ENCODE measurements at regions not wholly inside any gene's neighbourhood (a gene's known extent, or its start where the extent isn't known, plus 50 kb on each side); places are given as distances from the start of the nearest gene placed in this dataset.

DNA sequence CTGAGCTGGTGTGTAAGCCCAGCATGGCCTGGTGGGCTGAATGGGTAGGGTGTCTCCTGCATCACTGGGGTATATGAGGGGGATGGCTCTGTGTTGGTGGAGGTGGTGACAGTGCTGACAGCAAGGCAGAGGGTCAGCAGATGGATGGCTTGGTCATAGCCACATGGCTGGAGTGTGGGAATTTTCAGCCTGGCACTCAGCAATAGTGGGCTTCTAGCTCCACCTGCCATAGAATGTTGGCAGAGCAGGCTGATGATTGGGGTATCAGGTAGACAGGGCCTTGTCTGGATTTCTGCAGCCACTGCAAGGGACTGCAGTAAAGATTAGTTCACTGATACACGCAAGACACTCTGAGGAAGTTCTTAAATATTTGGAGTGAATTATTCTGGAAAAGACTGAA is 137.5 kb upstream of the BACH2 start:
- DNase-seq, result no peak

DNA sequence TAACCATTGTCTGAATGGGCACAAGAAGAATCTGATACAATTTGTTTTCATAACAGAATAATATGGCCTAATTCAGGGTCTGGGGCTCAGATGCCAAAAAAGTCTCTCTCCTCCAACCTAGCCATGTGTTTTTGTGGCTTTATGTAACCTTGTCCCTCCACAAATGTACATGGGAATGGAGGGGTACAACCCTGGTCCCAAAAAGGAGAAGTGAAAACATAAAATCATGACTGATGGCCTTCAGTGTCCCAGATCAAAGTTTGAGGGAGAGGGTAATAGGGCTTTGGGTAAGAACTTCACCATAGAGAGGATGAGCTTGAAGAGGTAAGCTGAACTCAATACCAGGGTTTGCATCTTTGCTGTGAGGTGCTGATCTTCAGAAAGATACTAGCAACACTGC is 136.3 kb upstream of the BACH2 start:
- no peak for DNase-seq

DNA sequence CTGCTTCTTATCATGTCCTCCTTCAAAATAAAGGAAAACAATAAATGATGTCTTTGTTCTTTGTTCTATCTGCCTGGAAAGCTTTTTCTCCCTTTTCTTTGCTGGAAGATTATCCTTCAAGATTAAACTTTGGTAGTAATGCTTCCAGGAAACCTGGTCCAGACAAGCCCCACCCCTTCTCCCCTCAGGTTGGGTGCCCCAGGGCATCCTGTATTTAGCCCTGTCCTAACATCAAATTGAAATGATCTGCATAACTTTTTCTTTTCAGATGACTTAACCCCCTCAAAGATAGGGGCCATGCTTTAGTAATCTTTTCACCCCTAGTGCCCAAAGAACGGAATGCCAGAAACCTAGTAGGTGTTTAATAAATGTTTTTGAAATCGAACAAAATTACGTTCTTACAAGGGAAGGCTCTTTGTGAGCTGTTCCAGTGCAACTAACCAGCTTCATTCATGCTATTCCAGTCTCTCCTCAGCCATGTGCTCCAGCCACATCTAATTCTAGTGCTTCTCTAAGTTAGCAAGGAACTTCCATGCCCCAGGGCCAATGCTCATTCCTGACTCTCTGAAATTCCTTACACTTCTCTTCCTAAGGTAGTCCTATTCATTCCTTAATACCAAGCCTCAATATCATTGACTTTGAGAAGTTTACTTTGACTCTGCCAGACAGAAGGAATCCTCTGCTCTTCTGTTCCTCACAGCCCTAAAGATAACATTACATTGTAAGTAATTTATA is 135.6 kb upstream of the BACH2 start:
- DNase-seq, result no peak

DNA sequence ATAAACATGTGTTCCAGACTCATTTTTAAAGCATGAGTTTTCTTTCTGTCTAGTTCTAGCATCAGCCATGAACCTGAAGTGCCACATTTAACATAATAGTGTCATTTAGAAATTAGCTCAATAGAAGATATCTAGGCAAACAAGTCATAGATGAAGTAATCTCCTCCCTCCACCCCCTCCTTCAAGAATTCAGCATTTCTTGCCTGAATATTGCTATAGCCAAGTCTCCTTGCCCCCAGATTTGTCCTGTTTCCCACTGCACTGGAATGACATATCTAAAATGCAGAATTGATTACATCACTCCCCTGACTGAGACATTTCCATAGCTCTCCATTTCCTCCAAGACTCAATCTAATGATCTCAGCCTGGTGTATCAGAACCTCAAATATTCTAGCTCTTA is 134.9 kb upstream of the BACH2 start:
- DNase-seq, result no peak

DNA sequence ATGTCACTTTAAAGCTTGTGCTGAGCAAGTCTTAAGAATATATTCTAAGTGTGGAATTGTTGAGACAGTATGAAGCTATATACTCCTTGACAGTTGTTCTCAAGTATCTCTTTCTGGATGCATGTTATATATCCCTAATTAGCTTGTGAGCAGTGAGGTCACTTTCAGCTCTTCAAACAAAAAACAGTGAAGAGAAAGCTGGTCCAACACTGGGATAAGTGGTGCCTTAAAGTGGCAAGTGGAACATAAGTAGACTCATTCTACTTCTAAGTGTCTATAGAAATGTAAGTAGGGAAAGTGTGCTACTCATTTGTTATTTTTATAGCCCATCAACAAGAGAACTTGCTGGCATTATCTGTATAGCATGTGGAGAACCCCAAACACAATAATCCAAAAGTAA is 133.1 kb upstream of the BACH2 start:
- no peak for DNase-seq

DNA sequence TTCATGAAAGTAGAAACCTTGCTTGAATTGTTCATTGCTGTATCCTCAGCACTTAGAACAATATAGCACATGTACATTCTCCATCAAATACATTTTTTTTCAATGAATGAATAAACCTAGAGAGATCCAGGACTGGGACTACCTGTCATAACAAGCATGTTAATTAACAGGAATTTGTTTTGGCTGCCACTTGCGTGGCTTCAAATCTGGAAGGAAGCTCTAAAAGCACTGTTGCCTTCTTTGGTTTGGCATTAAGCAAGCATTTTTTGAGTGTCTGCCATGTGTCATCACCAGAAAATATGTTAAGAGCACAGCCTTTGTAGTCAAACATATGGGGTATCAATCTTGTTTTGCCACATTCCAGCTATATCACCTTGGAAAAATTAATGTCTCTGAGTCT is 131.9 kb upstream of the BACH2 start:
- DNase-seq, result no peak

DNA sequence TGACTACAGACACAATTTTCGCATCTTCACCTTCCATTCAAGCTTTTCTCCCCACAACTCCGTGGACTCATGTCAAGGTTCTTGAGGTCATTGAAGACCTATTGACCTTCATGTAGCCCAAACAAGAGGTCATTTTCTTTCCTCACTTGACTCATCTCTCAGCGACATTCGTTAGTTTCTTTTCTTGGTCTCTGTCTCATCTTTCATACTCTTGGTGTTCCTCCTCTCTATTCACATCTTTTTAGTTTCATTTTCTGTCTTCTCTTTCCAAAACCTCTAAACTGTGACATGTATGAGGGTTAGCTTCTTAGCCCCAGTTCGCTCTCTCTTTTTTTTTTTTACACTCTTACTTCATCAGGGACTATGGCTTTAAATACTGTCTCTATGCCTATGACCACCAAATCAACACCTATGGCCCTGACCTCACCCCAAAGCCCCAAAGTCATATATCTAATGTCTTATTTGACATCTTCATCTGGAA is 128.6 kb upstream of the BACH2 start:
- DNase-seq, result no peak

DNA sequence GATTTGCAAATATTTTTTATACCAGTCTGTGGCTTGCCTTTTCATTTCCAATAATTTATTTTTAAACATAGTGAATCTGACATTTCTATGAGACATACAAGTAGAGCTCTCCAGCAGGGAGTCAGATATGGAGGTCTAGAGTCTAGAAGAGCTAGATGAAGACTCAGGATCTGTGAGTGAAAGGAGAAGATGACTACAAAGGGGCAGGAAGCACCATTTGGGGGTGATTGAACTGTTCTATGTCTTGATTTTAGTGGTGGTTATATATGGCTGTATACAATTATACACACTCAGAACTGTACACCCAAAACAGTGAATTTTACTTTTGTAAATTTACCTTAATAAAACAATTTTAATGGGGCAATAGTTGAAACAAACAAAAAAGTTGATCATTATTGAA is 127.9 kb upstream of the BACH2 start:
- no peak for DNase-seq

DNA sequence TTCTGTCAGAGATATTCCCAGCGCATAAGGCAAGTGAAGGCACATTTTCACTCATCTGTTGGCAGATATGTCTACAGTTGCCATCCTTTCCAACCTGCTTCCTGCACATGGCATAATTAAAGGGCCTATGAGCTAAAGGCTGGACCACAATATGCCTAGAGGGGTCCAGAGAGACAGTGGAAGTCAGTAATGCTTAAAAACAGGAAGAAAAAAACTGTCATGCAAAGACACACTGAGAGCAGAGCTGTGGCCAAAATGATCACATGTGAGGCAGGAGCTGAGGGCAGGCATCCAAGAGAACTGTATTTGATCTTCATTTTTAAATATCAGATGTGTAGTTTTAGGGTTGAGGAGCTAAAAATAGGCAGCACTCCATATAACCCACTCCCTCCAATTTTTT is 125.0 kb upstream of the BACH2 start:
- no peak for DNase-seq

DNA sequence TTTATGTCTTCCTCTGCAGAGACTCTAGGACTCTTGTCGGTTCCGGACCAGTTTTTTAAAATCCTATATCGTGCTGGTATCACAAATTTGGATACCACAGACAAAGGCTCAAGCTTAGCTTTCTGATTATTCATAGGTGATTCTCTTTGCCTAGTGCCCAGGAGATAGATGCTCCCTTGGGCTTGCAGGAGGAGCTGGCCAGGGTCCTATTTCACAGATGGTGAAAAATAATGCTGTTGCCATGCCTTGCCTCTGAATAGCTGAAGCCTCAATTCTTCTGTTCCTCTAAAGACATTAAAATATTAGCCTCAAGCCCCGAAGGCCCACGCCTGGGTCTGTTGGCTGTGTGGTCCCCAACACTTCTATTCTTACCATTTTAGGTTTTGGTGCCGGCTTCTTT is 123.9 kb upstream of the BACH2 start:
- DNase-seq, result no peak

DNA sequence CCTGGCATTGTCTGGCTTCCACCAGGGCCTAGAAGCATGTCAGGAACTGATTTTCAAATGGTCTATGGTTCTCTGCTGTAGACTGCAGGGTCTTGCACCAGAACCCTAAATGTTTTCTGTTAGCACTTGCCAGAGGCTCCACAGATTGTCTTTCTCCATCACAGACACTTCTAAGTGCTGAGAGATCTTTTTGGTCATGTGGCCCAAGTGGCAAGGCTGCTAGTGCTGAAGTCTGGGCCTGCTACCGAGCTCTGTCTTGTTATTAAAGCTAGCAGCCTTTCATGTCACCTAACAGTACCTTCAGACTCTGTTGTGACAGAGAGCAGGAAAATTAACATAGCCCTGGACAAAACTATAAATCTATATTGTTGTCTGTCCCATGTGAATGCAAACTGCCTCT is 120.7 kb upstream of the BACH2 start:
- no peak for DNase-seq

DNA sequence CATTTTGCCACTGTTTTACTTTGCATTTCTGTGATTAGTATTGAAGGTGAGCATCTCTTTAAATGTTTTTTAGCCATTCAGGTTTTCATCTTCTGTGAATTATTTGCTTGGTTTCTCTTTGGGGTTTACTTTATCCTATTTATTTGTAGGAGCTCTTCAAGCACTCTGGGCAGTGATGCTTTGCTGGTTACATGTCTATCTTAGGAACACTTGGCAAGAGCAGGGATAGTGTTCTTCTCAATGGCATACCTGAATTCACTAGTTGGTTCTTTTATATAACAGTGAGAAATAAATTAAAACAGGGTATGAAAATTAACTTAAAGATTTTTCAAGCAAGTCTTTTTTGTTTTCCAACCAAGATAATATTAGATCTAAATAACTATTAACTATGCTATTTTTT is 119.7 kb upstream of the BACH2 start:
- no peak for DNase-seq

DNA sequence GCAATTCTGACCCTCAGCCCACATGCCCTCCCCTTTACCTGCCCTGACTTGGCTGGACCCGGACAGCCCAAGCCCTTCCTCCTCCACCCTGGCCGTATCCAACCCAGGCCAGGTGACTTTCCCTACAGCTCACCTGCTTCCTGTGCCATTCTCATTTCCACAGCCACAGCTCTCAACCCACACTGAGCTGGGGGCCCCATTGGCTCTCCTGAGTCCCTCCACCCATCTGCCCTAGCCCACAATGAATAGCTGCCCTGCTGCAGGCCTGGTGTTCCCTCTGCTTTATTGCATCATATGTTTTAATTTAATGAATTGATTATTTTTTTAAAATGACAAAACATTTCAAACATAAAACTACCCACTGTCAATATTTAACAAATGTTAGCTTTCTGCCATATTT is 118.5 kb upstream of the BACH2 start:
- no peak for DNase-seq

DNA sequence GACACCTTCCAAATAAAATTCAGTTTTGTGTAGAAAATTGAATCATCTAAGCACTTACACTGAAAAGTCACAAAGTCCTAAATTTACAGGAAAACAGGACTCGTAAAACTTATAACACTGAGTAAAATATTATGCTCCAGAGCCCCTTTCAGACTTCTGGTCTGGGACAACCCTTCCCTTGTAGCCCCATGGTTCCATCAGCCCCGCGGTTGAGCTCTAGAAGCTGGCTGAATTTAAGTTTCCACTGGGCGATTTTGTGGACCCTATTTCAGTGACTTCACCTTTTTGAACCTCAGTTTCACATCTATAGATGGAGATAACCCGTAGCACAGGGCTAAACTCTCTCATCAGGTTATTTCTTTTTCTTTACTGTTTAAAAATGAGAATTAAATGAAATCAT is 117.7 kb upstream of the BACH2 start:
- DNase-seq, result no peak

DNA sequence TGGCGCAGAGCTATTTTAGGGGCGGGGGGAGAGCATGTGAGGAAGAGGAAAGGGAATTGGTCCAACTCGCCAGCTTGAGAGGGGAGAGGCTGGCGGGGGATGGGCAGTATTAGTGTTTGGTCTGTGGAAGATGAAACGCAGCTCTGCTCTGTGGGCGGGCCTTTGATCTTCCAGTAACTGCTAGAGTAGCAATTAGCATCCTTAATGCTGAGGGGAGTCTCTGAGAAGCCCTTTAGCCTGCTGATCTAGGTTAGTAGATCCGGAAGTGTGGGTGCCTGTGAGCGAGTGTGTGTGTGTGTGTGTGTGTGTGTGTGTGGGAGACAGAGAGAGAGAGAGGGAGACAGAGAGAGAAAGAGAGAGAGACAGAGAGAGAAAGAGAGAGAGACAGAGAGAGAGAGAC is 117.2 kb upstream of the BACH2 start:
- peak; percentile 79 for DNase-seq

DNA sequence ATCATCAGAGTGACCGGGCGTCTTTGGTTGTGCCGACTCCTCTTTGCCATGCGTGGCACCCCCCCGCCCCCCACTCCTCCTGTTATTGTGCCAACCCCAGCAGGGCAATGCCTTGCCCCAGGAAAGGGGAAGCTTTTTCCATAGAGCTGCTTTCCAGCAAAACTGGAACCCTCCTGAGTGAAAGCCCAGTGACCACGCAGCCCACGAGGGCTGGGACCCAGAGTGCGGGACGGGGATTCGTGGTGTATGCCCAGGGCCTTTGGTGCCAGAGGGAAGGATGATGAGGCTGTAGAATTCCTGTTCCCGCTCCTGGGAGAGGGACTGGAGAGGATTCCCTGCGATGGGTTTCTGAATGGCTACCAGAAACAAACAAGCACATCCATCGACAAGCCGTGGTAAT is 116.8 kb upstream of the BACH2 start:
- DNase-seq, result no peak

DNA sequence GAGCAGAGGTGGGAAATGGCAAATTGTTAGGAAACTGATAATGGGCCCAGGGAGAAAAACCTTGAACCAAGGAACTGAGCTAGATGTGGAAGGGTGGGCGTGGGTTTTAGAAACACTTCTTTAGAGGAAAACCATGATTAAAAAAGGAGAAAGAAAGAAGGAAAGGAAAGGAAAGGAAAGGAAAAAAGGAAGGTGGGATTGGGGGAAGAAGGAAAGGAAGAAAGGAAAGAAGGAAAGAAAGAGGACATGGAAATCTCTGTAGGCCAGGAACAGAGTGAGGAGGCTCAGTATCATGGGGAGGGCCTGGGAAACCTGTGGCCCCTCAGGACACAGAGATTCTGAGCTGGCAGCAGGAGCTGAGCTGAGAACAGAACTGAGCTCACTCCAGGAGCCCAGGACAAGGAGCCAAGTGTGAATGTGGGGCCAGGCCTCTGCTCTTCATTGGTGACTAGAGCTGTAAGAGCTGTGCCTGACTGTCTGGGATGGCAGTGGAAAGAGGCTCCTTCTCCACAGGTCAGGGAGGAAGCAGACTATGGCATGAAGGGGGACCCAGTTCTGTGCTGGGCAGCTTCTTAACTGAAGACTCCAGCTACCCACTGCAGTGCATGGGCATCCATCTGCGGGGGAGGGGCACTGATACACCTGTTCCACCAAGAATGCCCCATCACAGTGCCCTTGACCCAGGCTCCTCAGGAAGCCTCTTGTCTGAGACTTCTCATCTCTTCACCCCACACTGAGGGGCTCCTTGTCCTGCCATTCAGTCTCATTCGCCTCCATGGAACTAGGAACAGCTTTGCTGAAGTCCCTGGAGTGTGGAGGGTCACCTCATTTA is 116.1 kb upstream of the BACH2 start:
- no peak for DNase-seq

DNA sequence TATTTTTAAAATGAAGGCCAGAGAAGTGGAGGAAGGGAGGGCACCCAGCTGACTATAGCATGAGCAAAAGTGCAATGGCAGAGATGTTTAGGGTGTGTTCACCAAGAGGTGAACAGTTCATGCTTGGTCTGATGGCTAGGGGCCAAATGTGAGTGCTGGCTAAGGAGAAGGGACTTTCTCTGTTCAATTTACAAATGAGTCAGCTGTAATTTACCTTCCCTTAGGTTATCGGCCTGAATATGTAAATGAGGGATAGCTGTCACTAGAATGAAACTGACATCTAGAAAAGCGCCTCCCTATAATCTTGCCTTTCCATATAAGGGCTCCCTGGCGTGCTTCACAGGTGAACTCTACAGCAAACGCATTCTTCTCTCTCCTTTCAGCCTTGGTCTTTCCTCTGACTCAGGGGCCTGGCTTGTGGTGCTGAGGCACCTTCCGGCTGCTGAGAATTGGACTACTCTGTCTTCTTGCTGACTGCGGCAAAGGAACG is 114.7 kb upstream of the BACH2 start:
- DNase-seq, result no peak

DNA sequence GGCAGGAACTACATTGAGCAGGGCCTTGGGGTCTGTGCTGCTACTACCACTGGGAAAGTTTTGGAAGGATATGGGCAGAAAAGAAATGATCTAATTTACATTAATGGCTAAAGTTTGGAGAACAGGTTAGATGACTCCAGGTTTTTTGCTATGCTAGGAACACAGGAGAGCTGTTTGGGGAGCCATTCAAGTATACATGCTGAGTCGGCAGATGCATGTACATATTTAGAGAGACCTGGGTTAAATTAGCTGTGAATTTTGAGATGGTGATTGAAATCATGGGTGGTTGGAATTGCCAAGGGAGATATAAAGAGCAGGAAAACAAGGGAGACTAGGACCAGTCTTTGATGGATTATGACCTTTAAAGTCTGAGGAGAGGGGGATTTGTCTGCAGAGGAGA is 113.1 kb upstream of the BACH2 start:
- DNase-seq, result no peak

DNA sequence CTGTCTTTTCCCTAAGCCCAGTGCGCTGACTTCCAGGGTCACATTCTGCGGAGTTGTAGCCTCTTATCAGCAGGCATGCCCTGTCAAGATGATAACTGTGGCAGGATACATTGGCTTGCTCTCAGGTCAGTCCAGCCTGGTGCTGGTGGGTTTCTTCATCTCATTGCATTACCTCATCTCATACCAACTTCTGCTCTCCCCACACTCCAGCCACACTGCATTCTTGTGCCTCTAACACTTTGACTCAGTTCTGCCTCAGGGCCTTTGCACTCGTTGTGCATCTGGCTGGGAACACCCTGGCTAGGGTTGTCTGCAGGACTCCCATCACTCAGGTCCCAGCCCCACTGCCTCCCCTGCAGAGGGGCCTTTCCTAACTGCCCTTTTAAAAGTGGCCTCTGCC is 110.3 kb upstream of the BACH2 start:
- no peak for DNase-seq

DNA sequence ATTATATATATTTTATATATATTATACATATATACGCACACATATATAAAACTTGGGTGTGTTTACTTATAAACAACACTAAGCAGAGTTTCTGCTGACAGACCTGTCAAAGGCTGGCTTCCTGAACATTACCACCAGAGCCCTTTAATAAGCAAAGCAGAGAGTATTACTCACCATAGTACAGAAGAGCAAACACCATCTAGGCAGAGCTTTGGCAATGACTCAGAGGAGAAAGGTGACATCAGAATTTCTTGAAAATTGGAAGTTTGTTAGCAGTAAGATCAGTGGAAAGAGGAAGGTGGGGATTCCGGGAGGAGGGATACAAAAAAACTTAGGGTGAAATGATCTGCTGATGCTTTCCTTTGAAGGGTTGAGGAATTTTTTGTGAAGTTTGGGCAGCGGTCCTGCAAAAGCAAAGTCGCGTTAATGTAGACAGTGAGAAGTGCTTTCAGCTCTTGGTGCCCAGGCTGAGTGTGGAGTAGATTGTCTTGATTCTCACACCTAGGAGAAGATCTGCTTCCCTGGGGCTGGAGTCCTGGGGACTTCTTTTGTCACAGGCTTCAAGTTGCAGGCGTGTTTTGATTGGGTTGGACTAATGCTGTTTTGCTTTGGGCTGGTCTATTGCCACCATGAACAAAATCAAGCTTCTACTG is 109.6 kb upstream of the BACH2 start:
- no peak for DNase-seq

DNA sequence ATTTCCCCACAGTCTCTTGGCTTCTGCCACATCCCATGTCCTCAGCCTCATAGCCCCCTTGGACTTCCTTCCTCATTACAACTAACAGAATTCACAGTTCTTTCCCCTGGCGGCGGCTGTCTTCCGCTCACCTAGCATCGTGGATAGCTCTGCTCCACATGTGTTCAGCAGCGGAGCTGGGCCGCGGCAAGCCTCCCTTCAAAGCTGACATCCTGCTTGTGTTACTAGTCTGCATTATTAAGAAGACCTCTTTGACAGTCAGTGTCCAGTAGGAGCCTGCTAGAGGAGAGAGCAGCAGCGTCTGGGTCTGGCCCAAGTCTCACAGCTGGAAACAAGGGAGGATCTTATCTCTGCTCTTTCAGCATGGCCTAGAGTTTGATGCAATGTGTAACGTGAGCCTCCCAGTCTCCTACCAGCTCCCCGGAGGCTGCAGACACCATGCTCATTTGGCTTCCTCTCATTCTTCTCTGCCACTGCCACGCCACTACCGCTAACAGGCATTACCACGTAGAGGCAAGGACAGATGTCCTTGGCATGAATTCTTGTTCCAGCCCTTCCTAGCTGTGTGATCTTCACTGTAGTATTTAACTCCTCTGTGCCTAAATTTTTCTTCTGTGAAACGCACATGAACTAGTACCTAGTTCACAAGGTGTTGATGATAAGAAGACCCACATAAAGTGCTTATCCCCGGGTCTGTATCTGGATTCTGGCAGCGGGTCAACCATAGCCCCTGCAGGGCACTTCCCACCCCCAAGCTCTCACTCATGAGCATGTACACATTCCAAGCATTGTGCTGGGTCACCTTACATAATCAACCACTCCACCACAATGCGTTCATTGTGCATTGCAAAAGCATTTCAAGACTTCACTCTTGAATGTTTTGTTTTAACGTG is 107.1 kb upstream of the BACH2 start:
- DNase-seq, result no peak

DNA sequence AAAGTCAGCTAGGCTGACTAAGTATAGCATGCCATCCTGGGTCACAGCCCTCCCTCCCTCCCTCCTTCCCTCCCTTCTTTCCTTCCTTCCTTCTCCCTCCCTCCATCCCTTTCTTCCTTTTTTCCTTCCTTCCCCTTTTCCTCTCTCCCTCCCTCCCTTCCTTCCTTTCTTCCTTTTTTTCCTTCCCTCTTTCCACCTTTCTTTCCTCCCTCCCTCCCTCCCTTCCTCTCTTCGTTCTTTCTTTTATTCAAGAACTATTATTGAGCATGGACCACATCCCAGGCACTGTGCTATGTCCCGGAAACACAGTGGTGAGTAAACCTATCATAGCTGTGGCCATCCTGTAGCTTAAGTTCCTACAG is 106.2 kb upstream of the BACH2 start:
- no peak for DNase-seq
